ENCODE measurements at regions not wholly inside any gene's neighbourhood (a gene's known extent, or its start where the extent isn't known, plus 50 kb on each side); places are given as distances from the start of the nearest gene placed in this dataset.

DNA sequence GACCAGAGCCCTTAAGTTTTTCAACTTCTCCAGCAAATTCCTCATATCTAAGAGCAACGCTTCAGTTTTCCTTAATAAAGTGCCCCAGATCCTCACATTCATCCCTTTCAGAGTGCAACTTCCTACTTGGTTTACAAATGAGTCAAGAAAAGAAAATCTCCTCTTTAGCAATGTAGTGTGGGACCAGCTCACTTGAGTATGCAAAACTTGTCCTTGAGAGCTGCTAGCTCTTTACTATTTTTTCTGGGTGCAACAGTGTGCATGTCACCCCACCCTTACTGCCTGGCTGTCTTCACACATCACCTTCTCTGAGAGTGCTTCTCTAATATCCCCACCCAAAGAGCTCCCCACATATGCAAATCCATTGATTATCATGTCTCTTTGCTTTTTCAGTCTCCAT, 203.1 kb upstream of the CAMK1G start:
- no peak overlapping the region for H3K4me3 ChIP-seq
- no peak for ATAC-seq (ENCODE audit: insufficient number of reproducible peaks, low FRiP score, low read depth)

DNA sequence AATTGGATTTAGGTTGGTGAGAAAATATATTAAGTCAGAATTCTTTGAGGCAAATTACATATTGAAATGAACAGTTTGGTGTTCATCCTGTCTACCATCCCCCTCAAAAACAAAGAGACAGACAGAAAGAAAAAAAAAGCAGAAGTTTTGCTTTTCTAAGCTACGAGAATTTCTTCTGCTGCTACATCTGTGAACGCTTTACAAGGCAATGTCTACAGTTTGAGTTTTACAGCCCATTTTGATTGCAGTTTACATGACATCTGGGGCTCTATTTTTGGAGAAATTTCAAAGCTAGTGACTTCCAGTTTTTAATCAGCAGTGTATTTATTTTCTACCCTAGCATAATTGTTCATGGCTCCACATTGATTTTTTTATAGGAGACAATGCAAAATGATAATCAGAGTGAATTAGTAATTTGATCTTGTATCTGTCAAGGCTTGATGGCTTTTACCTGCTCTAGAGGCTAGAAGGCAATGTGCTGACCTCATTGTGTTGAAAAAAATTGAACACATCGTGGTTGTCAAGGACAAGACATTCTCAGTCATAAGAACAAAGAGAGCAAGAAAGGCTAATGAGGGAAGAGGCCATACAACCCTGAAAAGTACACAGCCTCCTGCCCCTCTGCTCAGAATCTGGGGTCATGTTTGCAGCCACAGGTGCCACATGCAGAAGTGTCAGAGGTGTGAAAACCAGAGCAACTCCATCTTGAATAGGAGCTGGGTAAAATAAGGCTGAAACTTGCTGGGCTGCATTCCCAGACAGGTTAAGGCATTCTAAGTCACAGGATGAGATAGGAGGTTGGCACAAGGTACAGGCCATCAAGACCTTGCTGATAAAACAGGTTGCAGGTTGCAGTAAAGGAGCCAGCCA, 201.0 kb upstream of the CAMK1G start:
- Histone ChIP-seq H3K27me3 (replicated peaks; ENCODE audit: insufficient read depth) (no peaks in the 10 kb centered on the region), H3K9me3 (no peaks in the 10 kb centered on the region), H3K4me3 (no peak overlapping the region), H3K27ac (no peak overlapping the region), H3K4me1 (ENCODE audit: control insufficient read depth in 1 of 2, low read depth in 2 of 2) (no peaks in the 10 kb centered on the region), H3K36me3 (no peaks in the 10 kb centered on the region)
- ATAC-seq (ENCODE audit: insufficient number of reproducible peaks, low FRiP score, low read depth): no peak
- no peak for DNase-seq (ENCODE audit: low spot score)
- TF ChIP-seq, protein P1, sequence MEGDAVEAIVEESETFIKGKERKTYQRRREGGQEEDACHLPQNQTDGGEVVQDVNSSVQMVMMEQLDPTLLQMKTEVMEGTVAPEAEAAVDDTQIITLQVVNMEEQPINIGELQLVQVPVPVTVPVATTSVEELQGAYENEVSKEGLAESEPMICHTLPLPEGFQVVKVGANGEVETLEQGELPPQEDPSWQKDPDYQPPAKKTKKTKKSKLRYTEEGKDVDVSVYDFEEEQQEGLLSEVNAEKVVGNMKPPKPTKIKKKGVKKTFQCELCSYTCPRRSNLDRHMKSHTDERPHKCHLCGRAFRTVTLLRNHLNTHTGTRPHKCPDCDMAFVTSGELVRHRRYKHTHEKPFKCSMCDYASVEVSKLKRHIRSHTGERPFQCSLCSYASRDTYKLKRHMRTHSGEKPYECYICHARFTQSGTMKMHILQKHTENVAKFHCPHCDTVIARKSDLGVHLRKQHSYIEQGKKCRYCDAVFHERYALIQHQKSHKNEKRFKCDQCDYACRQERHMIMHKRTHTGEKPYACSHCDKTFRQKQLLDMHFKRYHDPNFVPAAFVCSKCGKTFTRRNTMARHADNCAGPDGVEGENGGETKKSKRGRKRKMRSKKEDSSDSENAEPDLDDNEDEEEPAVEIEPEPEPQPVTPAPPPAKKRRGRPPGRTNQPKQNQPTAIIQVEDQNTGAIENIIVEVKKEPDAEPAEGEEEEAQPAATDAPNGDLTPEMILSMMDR (IDR thresholded peaks at IDR 0.05): no peak

More for the DNA sequence above, 203.1 kb upstream of the CAMK1G start:
- no peaks in the 10 kb centered on the region for H3K27me3 ChIP-seq (replicated peaks; ENCODE audit: insufficient read depth)
- H3K27ac ChIP-seq: no peak overlapping the region
- no peaks in the 10 kb centered on the region for H3K4me1 ChIP-seq (ENCODE audit: control insufficient read depth in 1 of 2, low read depth in 2 of 2)
- no peaks in the 10 kb centered on the region for H3K9me3 ChIP-seq
- DNase-seq (ENCODE audit: low spot score): no peak
- TF ChIP-seq, protein P1 (IDR thresholded peaks at IDR 0.05): no peak
- H3K36me3 ChIP-seq: no peaks in the 10 kb centered on the region

GRCh38 chr1:209383422-209383821, 200.1 kb upstream of the CAMK1G start:
- H3K9me3 ChIP-seq: no peaks in the 10 kb centered on the region
- no peaks in the 10 kb centered on the region for H3K36me3 ChIP-seq
- TF ChIP-seq, protein P1 (IDR thresholded peaks at IDR 0.05): no peak
- DNase-seq (ENCODE audit: low spot score) (no peak), ATAC-seq (ENCODE audit: insufficient number of reproducible peaks, low FRiP score, low read depth) (no peak)
- no peaks in the 10 kb centered on the region for H3K4me1 ChIP-seq (ENCODE audit: control insufficient read depth in 1 of 2, low read depth in 2 of 2)
- no peak overlapping the region for H3K27ac ChIP-seq
- H3K27me3 ChIP-seq (replicated peaks; ENCODE audit: insufficient read depth): no peaks in the 10 kb centered on the region
- no peak overlapping the region for H3K4me3 ChIP-seq

DNA sequence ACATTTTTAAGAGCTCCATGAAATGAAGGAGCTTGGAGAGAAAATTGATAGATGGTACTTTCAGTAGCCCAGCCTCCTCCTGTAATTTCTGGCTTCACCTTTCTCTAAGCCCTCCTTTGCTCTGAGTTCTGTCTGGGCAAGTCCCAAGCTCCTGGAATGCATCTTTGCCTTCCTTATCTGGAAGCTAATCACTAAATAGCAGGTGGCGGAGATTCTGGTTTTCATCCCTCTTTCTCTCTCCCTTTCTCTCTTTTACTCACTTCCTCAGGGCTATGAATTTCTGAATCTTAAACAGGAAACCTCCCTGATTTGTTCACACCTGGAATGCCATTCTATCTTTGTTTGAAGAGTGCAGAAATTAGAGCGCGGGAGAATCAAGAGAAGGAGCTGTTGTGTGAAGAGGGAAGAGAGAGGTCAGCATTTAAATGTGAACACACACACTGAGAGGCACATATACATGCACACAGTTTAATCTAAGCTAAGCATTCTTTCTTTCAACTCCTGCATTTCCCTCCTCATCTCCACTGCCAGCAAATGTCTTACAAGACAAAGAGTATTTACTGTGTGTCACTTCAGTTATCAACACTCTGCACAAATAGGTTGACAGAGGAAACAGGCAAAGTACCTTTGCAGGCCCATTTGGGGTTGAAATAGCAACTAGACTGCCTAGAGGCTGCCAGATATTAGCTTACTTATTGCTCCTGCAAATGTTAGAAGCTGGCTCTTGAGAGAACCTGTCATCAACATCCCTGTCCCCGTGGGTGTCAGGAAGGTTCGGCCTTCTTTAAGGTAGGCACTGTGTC, 199.4 kb upstream of the CAMK1G start:
- Histone ChIP-seq H3K36me3 (no peaks in the 10 kb centered on the region), H3K27me3 (replicated peaks; ENCODE audit: insufficient read depth) (no peaks in the 10 kb centered on the region), H3K4me1 (ENCODE audit: control insufficient read depth in 1 of 2, low read depth in 2 of 2) (no peaks in the 10 kb centered on the region), H3K27ac (no peak overlapping the region), H3K4me3 (no peak overlapping the region), H3K9me3 (no peaks in the 10 kb centered on the region)
- DNase-seq (ENCODE audit: low spot score) (no peak), ATAC-seq (ENCODE audit: insufficient number of reproducible peaks, low FRiP score, low read depth) (no peak)
- TF ChIP-seq, protein P1 (IDR thresholded peaks at IDR 0.05): no peak

All from thoracic aorta (tissue), 2 donors.